ENCODE measurements at regions not wholly inside any gene's neighbourhood (a gene's known extent, or its start where the extent isn't known, plus 50 kb on each side); places are given as distances from the start of the nearest gene placed in this dataset.

- H3K27me3 ChIP-seq (ENCODE audit: low read length) = no peaks in the 10 kb centered on the region
- H3K9ac ChIP-seq (ENCODE audit: low read length) = no peak overlapping the region
- H3K9me3 ChIP-seq (ENCODE audit: low read length) = no peaks in the 10 kb centered on the region
- H3K9me2 ChIP-seq (replicated peaks; ENCODE audit: insufficient read depth, low read length) = no peaks in the 10 kb centered on the region
- DNase-seq = no peak
- H4K20me1 ChIP-seq (ENCODE audit: insufficient read depth, low read depth, low read length) = no peaks in the 10 kb centered on the region; the same call in 1 of the 2 replicates
- H3K79me2 ChIP-seq (ENCODE audit: low read length) = no peaks in the 10 kb centered on the region
- no peak overlapping the region for H2AFZ ChIP-seq (ENCODE audit: low read length)
- H3K4me1 ChIP-seq (ENCODE audit: low read length) = no peaks in the 10 kb centered on the region
- no peaks in the 10 kb centered on the region for H3K36me3 ChIP-seq (ENCODE audit: insufficient read depth, low read length)
- H3K4me3 ChIP-seq (ENCODE audit: low read length) = no peak overlapping the region
- H3K4me2 ChIP-seq (ENCODE audit: low read depth, low read length, poor library complexity, severe bottlenecking) = no peak overlapping the region
- no peak overlapping the region for H3K27ac ChIP-seq (ENCODE audit: low read length)
Measured at GRCh38 chr14:71465316-71465715, 466.9 kb upstream of the RGS6 start.

DNA sequence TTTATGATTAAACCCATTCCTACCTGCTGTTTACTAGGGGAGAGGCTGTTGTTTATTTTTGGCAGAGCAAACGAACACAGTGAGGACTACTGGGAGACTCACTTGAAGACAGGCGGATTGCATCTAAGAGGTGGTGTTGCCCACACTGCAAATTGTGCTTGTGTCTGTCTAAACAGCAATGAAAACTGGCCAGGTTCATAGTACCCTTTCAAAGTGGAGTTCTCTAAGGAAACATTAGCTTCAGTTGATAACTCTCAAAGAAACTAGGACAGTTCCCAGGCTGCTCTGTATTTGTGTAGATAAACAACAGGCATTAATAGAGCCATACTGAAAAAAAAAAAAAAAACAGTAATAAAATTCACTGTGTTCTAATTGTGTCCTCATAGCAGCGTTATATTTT lies 466.0 kb upstream of the RGS6 start:
- Histone ChIP-seq H3K9me3 (ENCODE audit: low read length) (no peaks in the 10 kb centered on the region), H3K4me1 (ENCODE audit: low read length) (no peaks in the 10 kb centered on the region), H3K4me2 (ENCODE audit: low read depth, low read length, poor library complexity, severe bottlenecking) (no peak overlapping the region), H3K4me3 (ENCODE audit: low read length) (no peak overlapping the region), H3K27ac (ENCODE audit: low read length) (no peak overlapping the region), H4K20me1 (ENCODE audit: insufficient read depth, low read depth, low read length) (no peaks in the 10 kb centered on the region; the same call in 1 of the 2 replicates), H3K36me3 (ENCODE audit: insufficient read depth, low read length) (no peaks in the 10 kb centered on the region), H3K27me3 (ENCODE audit: low read length) (no peaks in the 10 kb centered on the region), H3K79me2 (ENCODE audit: low read length) (no peaks in the 10 kb centered on the region), H3K9ac (ENCODE audit: low read length) (no peak overlapping the region), H3K9me2 (replicated peaks; ENCODE audit: insufficient read depth, low read length) (no peaks in the 10 kb centered on the region), H2AFZ (ENCODE audit: low read length) (no peak overlapping the region)
- no peak for DNase-seq

DNA sequence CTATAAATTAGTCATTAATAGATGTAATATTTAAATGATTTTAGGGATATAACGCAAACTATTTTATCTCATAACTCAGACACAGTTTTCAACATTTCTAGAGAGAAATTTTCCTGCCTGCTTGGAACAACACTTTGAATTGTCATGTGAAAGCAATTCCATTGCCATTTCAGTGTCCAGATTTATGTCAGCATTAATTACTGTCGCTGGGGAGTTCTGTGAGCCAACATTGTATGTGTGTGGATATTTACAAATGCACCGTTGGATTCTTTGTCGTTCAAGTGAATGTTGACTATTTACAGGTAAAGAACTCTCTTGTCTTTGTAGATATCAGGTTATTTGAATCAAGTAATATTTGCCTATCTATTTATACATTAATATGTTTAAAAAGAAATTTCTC lies 465.3 kb upstream of the RGS6 start:
- H3K9ac ChIP-seq (ENCODE audit: low read length) = no peak overlapping the region
- H3K4me3 ChIP-seq (ENCODE audit: low read length) = no peak overlapping the region
- H3K9me3 ChIP-seq (ENCODE audit: low read length) = no peaks in the 10 kb centered on the region
- H3K4me2 ChIP-seq (ENCODE audit: low read depth, low read length, poor library complexity, severe bottlenecking) = no peak overlapping the region
- H3K9me2 ChIP-seq (replicated peaks; ENCODE audit: insufficient read depth, low read length) = no peaks in the 10 kb centered on the region
- H3K27ac ChIP-seq (ENCODE audit: low read length) = no peak overlapping the region
- no peaks in the 10 kb centered on the region for H3K79me2 ChIP-seq (ENCODE audit: low read length)
- no peak for DNase-seq
- H2AFZ ChIP-seq (ENCODE audit: low read length) = no peak overlapping the region
- H3K36me3 ChIP-seq (ENCODE audit: insufficient read depth, low read length) = no peaks in the 10 kb centered on the region
- H4K20me1 ChIP-seq (ENCODE audit: insufficient read depth, low read depth, low read length) = peaks cover 4% of the 10 kb centered on the region
- H3K27me3 ChIP-seq (ENCODE audit: low read length) = no peaks in the 10 kb centered on the region
- no peaks in the 10 kb centered on the region for H3K4me1 ChIP-seq (ENCODE audit: low read length)

DNA sequence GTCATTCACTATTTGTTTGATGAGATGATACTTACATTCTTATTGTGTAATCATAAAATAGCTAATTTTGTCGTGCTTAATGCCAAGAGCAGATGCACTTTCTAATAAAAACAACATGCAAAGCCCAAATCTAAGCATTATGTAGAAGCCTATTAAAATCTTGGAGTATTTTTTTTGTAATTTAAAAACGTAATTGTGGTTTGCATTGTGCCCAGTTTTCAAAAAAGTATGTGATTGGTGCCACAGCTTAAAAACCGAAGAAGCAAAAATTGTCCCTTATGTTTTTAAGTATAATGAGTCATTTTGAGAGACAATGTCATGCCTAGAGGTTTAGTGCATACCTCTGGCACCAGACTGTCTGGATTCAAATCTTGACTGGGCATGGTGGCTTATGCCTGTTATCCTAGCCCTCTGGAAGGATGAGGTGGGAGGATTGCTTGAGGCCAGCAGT lies 464.8 kb upstream of the RGS6 start:
- H3K27ac ChIP-seq (ENCODE audit: low read length) = no peak overlapping the region
- no peak overlapping the region for H2AFZ ChIP-seq (ENCODE audit: low read length)
- no peak overlapping the region for H3K9ac ChIP-seq (ENCODE audit: low read length)
- H3K9me3 ChIP-seq (ENCODE audit: low read length) = no peaks in the 10 kb centered on the region
- H3K4me3 ChIP-seq (ENCODE audit: low read length) = no peak overlapping the region
- H3K36me3 ChIP-seq (ENCODE audit: insufficient read depth, low read length) = no peaks in the 10 kb centered on the region
- no peak overlapping the region for H3K4me2 ChIP-seq (ENCODE audit: low read depth, low read length, poor library complexity, severe bottlenecking)
- H4K20me1 ChIP-seq (ENCODE audit: insufficient read depth, low read depth, low read length) = peaks cover 8% of the 10 kb centered on the region
- no peaks in the 10 kb centered on the region for H3K4me1 ChIP-seq (ENCODE audit: low read length)
- no peaks in the 10 kb centered on the region for H3K79me2 ChIP-seq (ENCODE audit: low read length)
- DNase-seq = no peak
- H3K27me3 ChIP-seq (ENCODE audit: low read length) = no peaks in the 10 kb centered on the region
- H3K9me2 ChIP-seq (replicated peaks; ENCODE audit: insufficient read depth, low read length) = no peaks in the 10 kb centered on the region

DNA sequence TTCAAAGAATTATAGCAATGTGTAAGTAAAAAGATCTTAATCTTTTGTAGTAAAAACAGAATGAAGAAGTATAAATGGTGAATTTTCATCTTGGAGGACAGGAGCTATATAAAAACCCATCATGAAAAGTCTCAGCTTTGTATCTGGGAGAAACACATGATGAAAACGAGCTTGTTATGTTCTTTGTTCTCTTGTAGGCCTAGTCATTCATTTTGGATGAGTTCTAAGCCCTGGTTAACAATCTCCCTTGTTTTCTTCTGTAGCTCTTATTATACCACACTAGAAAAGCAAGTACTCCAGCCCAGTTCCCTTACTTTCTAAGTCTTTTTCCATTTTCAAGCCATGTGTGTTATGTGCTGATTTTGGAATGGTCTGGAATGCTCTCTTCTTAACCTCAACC lies 463.5 kb upstream of the RGS6 start:
- Histone ChIP-seq H3K4me2 (ENCODE audit: low read depth, low read length, poor library complexity, severe bottlenecking) (no peak overlapping the region), H3K9me2 (replicated peaks; ENCODE audit: insufficient read depth, low read length) (no peaks in the 10 kb centered on the region), H3K36me3 (ENCODE audit: insufficient read depth, low read length) (no peaks in the 10 kb centered on the region), H3K4me3 (ENCODE audit: low read length) (no peak overlapping the region), H3K79me2 (ENCODE audit: low read length) (no peaks in the 10 kb centered on the region), H2AFZ (ENCODE audit: low read length) (no peak overlapping the region), H3K27me3 (ENCODE audit: low read length) (no peaks in the 10 kb centered on the region; the same call in 1 of the 2 replicates), H3K9ac (ENCODE audit: low read length) (no peak overlapping the region), H3K4me1 (ENCODE audit: low read length) (no peaks in the 10 kb centered on the region), H4K20me1 (ENCODE audit: insufficient read depth, low read depth, low read length) (peaks cover 10% of the 10 kb centered on the region), H3K27ac (ENCODE audit: low read length) (no peak overlapping the region), H3K9me3 (ENCODE audit: low read length) (no peaks in the 10 kb centered on the region)
- DNase-seq = no peak

- Histone ChIP-seq H3K36me3 (ENCODE audit: insufficient read depth, low read length) (no peaks in the 10 kb centered on the region), H3K9me3 (ENCODE audit: low read length) (no peaks in the 10 kb centered on the region), H2AFZ (ENCODE audit: low read length) (no peak overlapping the region), H3K4me2 (ENCODE audit: low read depth, low read length, poor library complexity, severe bottlenecking) (no peak overlapping the region), H3K27me3 (ENCODE audit: low read length) (no peaks in the 10 kb centered on the region; the same call in 1 of the 2 replicates), H3K27ac (ENCODE audit: low read length) (no peak overlapping the region), H3K9me2 (replicated peaks; ENCODE audit: insufficient read depth, low read length) (no peaks in the 10 kb centered on the region), H4K20me1 (ENCODE audit: insufficient read depth, low read depth, low read length) (peaks cover 15% of the 10 kb centered on the region), H3K9ac (ENCODE audit: low read length) (no peak overlapping the region), H3K4me1 (ENCODE audit: low read length) (no peaks in the 10 kb centered on the region), H3K4me3 (ENCODE audit: low read length) (no peak overlapping the region), H3K79me2 (ENCODE audit: low read length) (no peaks in the 10 kb centered on the region)
- no peak for DNase-seq
Measured at GRCh38 chr14:71469643-71470335, 462.4 kb upstream of the RGS6 start.

- no peaks in the 10 kb centered on the region for H3K9me3 ChIP-seq (ENCODE audit: low read length)
- no peaks in the 10 kb centered on the region; the same call in 1 of the 2 replicates for H3K27me3 ChIP-seq (ENCODE audit: low read length)
- no peaks in the 10 kb centered on the region for H3K36me3 ChIP-seq (ENCODE audit: insufficient read depth, low read length)
- no peaks in the 10 kb centered on the region for H3K9me2 ChIP-seq (replicated peaks; ENCODE audit: insufficient read depth, low read length)
- DNase-seq = no peak
- H3K79me2 ChIP-seq (ENCODE audit: low read length) = no peaks in the 10 kb centered on the region
- no peak overlapping the region for H3K4me2 ChIP-seq (ENCODE audit: low read depth, low read length, poor library complexity, severe bottlenecking)
- H3K9ac ChIP-seq (ENCODE audit: low read length) = no peak overlapping the region
- H3K4me3 ChIP-seq (ENCODE audit: low read length) = no peak overlapping the region
- H4K20me1 ChIP-seq (ENCODE audit: insufficient read depth, low read depth, low read length) = peaks cover 25% of the 10 kb centered on the region
- H2AFZ ChIP-seq (ENCODE audit: low read length) = no peak overlapping the region
- H3K4me1 ChIP-seq (ENCODE audit: low read length) = no peaks in the 10 kb centered on the region
- no peak overlapping the region for H3K27ac ChIP-seq (ENCODE audit: low read length)
Measured at GRCh38 chr14:71471634-71472355, 460.4 kb upstream of the RGS6 start.

DNA sequence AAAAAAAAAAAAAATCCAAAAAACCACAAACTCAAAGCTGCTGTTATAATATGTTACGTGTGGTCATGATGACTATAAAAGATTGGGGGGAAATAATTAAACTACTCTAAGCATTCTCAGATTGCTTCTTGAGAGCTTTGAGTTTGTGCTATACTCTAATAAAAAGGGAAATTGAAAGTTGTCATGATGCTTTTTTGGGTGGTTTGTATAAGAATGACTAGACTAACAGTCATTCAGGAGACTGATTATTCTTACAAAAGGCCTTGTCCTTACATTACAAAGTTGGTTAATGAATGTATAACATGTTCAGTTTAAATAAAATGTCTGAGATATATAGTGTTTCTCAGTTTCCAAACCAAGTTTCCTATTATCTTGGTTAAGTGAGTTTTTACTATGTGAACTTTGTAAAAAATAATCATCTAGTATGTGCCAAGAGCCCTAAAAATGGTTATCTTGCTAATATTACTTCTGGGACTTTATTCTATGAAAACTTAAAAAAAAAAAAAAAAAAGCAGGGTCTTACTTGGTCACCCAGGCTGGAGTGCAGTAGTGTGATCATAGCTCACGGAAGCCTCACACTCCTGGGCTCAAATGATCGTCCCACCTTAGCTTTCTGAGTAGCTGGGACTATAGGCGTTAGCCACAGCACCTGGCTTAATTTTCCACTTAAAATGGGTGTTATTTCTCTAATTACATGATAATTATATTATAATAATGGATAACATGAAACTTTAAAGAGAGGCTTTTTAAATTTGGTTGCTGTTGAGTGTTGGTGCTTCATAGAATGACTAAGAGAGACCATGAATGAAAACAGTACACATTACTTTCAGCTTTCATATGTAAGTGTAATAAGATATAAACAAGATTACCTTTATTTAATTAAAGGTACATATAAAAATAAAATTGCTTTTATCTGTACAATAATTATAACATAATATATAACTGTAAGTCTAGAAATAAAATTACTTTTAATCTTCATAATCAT lies 459.6 kb upstream of the RGS6 start:
- no peaks in the 10 kb centered on the region for H3K9me2 ChIP-seq (replicated peaks; ENCODE audit: insufficient read depth, low read length)
- H3K9me3 ChIP-seq (ENCODE audit: low read length) = no peaks in the 10 kb centered on the region
- no peak overlapping the region for H3K4me3 ChIP-seq (ENCODE audit: low read length)
- H3K36me3 ChIP-seq (ENCODE audit: insufficient read depth, low read length) = no peaks in the 10 kb centered on the region
- H3K27ac ChIP-seq (ENCODE audit: low read length) = no peak overlapping the region
- H2AFZ ChIP-seq (ENCODE audit: low read length) = no peak overlapping the region
- H3K4me2 ChIP-seq (ENCODE audit: low read depth, low read length, poor library complexity, severe bottlenecking) = no peak overlapping the region
- H3K27me3 ChIP-seq (ENCODE audit: low read length) = no peaks in the 10 kb centered on the region; the same call in 1 of the 2 replicates
- H3K9ac ChIP-seq (ENCODE audit: low read length) = no peak overlapping the region
- H4K20me1 ChIP-seq (ENCODE audit: insufficient read depth, low read depth, low read length) = peaks cover 25% of the 10 kb centered on the region
- DNase-seq = no peak
- no peaks in the 10 kb centered on the region for H3K4me1 ChIP-seq (ENCODE audit: low read length)
- H3K79me2 ChIP-seq (ENCODE audit: low read length) = no peaks in the 10 kb centered on the region
